BE2C (cell line): ENCODE measurements at regions not wholly inside any gene's neighbourhood (a gene's known extent, or its start where the extent isn't known, plus 50 kb on each side); places are given as distances from the start of the nearest gene placed in this dataset.

Experiments
- DNase-seq: peaks from one replicate; pipeline ENCODE4 v3.0.0-alpha.2; 2020
- H3K27me3 ChIP-seq: fragments of 250-450 bp; sonication (Bioruptor Pico); 2 replicates; pipeline ENCODE4 v1.5.1; 2020; ENCODE audit warnings: mild to moderate bottlenecking
- H3K36me3 ChIP-seq: fragments of 250-450 bp; sonication (Bioruptor Pico); 2 replicates; pipeline ENCODE4 v1.5.1; 2020; ENCODE audit warnings: mild to moderate bottlenecking
- H3K4me1 ChIP-seq: fragments of 250-450 bp; sonication (Bioruptor Pico); 2 replicates; pipeline ENCODE4 v1.5.1; 2020
- H3K4me3 ChIP-seq: 2 replicates; pipeline ENCODE4 v1.5.1; 2011; ENCODE audit warnings: low read depth, low read length
- H3K9me3 ChIP-seq: fragments of 250-450 bp; sonication (Bioruptor Pico); 2 replicates; pipeline ENCODE4 v1.5.1; 2020
- TF ChIP-seq, protein P1 (sequence below): IDR thresholded peaks from 2 replicates; pipeline ENCODE4 v1.5.1; 2012; ENCODE audit warnings: mild to moderate bottlenecking, low read depth, low read length

DNA sequence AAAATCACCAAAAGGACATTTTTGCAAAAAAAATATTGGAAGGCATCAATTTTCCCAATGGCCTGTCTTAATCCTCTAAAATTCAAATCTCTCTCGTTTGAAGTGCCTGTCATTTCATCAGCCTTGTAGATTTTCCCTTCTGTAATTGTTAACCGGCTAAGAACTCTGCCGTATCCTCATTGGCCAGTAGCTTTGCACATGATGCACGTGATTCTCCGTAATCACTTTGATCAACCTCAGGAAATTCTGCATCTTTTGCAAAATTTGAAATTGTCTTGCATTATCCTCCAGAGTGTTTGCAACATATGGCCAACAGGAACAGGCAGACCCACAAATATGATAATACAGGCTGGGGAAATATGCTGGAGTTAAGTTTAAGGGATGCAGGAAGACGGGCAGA, 184.2 kb upstream of the RPL38 start:
- TF ChIP-seq, protein P1, sequence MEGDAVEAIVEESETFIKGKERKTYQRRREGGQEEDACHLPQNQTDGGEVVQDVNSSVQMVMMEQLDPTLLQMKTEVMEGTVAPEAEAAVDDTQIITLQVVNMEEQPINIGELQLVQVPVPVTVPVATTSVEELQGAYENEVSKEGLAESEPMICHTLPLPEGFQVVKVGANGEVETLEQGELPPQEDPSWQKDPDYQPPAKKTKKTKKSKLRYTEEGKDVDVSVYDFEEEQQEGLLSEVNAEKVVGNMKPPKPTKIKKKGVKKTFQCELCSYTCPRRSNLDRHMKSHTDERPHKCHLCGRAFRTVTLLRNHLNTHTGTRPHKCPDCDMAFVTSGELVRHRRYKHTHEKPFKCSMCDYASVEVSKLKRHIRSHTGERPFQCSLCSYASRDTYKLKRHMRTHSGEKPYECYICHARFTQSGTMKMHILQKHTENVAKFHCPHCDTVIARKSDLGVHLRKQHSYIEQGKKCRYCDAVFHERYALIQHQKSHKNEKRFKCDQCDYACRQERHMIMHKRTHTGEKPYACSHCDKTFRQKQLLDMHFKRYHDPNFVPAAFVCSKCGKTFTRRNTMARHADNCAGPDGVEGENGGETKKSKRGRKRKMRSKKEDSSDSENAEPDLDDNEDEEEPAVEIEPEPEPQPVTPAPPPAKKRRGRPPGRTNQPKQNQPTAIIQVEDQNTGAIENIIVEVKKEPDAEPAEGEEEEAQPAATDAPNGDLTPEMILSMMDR, result no peak
- no peak for DNase-seq
- no peaks in the 10 kb centered on the region for H3K27me3 ChIP-seq
- no peaks in the 10 kb centered on the region for H3K36me3 ChIP-seq
- no peak overlapping the region for H3K4me3 ChIP-seq
- no peaks in the 10 kb centered on the region for H3K9me3 ChIP-seq
- peaks cover 4% of the 10 kb centered on the region for H3K4me1 ChIP-seq

DNA sequence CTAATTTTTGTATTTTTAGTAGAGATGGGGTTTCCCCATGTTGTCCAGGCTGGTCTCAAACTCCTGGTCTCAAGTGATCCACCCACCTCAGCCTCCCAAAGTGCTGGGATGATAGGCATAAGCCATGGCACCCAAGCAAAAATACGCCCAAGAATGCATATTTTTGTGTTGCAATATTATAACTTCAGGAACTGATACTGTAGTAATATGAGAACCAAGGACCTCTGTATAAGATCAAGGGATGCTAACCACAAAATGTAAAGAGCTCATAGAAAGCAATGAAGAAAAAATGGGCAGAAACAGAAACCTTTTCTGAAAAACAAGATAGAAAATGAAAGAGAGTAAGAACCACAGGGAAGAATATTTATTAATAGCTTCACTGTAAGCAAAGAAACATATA, 183.6 kb upstream of the RPL38 start:
- no peaks in the 10 kb centered on the region for H3K36me3 ChIP-seq
- H3K27me3 ChIP-seq, result no peaks in the 10 kb centered on the region
- H3K9me3 ChIP-seq, result no peaks in the 10 kb centered on the region
- TF ChIP-seq, protein P1, result no peak
- no peak for DNase-seq
- no peak overlapping the region for H3K4me3 ChIP-seq
- H3K4me1 ChIP-seq, result peaks cover 5% of the 10 kb centered on the region

DNA sequence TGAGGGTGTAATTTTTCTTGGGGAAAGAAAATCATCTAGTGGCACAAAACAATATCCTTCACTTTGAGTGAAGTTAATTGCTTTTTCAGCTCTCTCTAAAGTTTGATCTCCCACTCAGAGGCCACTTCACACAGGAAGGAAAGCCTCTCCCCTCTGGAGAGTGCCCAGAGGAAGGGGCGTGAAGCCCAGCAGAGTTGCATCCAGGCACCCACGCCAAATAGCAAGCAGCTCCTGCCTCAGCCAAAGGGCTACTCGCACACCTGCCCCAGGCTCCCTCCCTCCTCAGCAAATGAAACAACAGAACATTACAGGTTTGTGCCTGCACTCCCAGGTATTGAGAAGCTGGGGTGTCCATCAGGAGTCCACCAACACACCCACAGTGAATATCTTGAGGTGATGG, 183.0 kb upstream of the RPL38 start:
- no peak for DNase-seq
- no peak overlapping the region for H3K4me3 ChIP-seq
- TF ChIP-seq, protein P1, result no peak
- H3K9me3 ChIP-seq, result no peaks in the 10 kb centered on the region
- H3K4me1 ChIP-seq, result peaks cover 6% of the 10 kb centered on the region
- no peaks in the 10 kb centered on the region for H3K27me3 ChIP-seq
- no peaks in the 10 kb centered on the region for H3K36me3 ChIP-seq

DNA sequence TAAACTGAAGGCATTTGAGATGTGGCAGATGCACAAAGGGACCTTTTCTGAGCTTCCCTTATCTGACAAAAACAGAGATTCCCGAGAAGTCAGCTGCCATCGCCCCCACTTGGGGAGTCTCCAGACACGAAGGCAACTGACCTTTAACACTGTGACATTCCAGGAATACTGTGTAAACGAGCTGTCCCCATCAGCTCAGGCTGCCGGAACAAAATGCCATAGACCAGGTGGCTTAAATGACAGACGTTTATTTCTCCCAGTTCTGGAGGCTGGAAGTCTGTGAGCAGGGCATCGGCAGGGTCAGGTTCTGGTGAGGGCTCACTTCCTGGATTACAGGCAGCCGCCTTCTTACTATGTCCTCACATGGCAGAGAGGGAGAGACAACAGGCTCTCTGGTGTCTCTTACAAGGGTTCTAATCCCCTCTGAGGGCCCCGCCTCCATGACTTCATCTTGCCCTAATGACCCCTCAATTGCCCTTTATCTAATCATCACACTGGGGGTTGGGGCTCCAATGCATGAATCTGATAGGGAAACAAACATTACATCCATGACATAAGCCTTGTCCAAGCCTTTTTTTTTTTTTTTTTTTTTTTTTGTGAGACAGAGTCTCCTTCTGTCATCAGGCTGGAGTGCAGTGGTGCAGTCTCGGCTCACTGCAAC, 178.5 kb upstream of the RPL38 start:
- TF ChIP-seq, protein P1, result no peak
- Histone ChIP-seq H3K4me3 (no peak overlapping the region), H3K9me3 (no peaks in the 10 kb centered on the region), H3K4me1 (peaks cover 6% of the 10 kb centered on the region), H3K27me3 (no peaks in the 10 kb centered on the region), H3K36me3 (no peaks in the 10 kb centered on the region)
- no peak for DNase-seq

DNA sequence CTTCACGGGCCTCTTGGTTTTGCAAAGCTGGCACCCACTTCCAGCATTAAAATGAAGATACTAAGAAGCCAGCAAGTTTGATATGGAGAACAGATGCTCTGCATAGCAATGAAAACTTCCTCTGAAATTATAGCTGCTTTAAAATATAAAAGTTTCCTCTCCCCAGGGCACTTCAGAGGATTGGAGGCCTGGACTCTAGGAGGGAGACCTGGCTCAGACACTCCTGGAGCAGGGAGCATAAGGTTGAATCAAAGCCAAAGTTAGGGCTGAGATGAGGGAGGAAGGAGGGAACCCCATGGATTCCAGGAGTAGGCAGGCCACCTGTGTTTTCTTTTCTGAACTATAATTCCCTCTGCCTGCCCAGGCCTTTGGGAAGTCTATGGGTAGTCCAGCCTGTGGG, 176.0 kb upstream of the RPL38 start:
- H3K36me3 ChIP-seq, result no peaks in the 10 kb centered on the region

DNA sequence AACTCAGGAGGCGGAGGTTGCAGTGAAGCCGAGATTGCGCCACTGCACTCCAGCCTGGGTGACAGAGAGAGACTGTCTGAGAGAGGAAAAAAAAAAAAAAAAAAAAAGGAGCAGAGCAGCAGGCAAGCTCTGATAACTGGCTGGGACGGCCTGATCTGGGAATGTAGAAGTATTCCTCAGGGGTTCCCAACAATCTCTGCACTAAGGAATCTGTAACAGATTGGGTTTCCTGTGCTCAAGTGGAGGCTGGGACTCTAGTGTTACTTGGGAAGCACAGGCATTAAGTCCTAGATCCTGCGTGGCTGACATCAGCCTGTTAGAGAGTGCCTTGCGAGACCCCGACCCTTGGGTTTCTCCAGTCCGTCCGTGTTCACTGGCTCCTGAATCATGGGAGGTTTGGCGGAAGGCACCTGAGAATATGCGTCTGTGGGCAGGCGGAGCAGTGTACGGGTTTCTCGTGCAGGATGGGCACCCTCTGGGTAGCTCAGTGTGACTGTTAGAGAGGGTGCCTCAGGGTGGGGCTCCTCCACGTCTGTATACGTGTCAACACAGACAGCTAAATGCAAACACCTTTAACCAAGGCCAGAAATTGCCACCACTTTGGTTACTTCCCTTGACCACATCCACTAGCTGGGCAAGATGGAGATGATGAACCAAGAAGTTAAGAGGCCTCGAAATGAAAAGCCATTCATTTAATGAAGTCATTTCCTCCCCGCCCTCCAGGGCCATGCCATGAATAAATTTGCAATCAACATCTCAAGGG, 174.9 kb upstream of the RPL38 start:
- no peak for DNase-seq
- H3K4me1 ChIP-seq, result peaks cover 6% of the 10 kb centered on the region
- no peaks in the 10 kb centered on the region for H3K36me3 ChIP-seq
- no peaks in the 10 kb centered on the region for H3K9me3 ChIP-seq
- TF ChIP-seq, protein P1, result no peak
- H3K4me3 ChIP-seq, result no peak overlapping the region
- H3K27me3 ChIP-seq, result no peaks in the 10 kb centered on the region

More for the DNA sequence above, 176.0 kb upstream of the RPL38 start:
- peaks cover 6% of the 10 kb centered on the region for H3K4me1 ChIP-seq
- DNase-seq, result no peak
- no peak overlapping the region for H3K4me3 ChIP-seq
- H3K27me3 ChIP-seq, result no peaks in the 10 kb centered on the region
- H3K9me3 ChIP-seq, result no peaks in the 10 kb centered on the region
- TF ChIP-seq, protein P1, result no peak
